ENCODE measurements at regions not wholly inside any gene's neighbourhood (a gene's known extent, or its start where the extent isn't known, plus 50 kb on each side); places are given as distances from the start of the nearest gene placed in this dataset.
"Not testable (repeated sequence)": the region's sequence is repeated elsewhere in the genome, so short reads cannot be mapped to it uniquely, and the experiment has no call there.

- no peak for DNase-seq
These were observed 92.7 kb downstream of the C12orf75 start for GRCh38 chr12:105423237-105423636.

- DNase-seq: no peak
These were observed 93.4 kb downstream of the C12orf75 start for GRCh38 chr12:105423921-105424320.

- DNase-seq: no peak
These were observed 95.0 kb downstream of the C12orf75 start for GRCh38 chr12:105425254-105426174.

GRCh38 chr12:105426766-105427165, 96.3 kb downstream of the C12orf75 start:
- no peak for DNase-seq

GRCh38 chr12:105427883-105428282, 97.4 kb downstream of the C12orf75 start:
- DNase-seq: no peak

- DNase-seq: no peak
These were observed 98.4 kb downstream of the C12orf75 start for GRCh38 chr12:105428793-105429395.

- DNase-seq: no peak
These were observed 99.0 kb downstream of the C12orf75 start for GRCh38 chr12:105429511-105429910.

GRCh38 chr12:105431537-105432100, 101.1 kb downstream of the C12orf75 start:
- no peak for DNase-seq

GRCh38 chr12:105433804-105434203, 103.3 kb downstream of the C12orf75 start:
- DNase-seq: no peak

GRCh38 chr12:105436636-105437035, 106.1 kb downstream of the C12orf75 start:
- DNase-seq: no peak

- DNase-seq: no peak
These were observed 109.7 kb downstream of the C12orf75 start for GRCh38 chr12:105440037-105440664.

- DNase-seq: no peak
These were observed 113.5 kb downstream of the C12orf75 start for GRCh38 chr12:105443802-105444652.

- no peak for DNase-seq
These were observed 114.2 kb downstream of the C12orf75 start for GRCh38 chr12:105444653-105445102.

GRCh38 chr12:105445249-105445648, 114.8 kb downstream of the C12orf75 start:
- DNase-seq: no peak

- DNase-seq: no peak
These were observed 115.2 kb downstream of the C12orf75 start for GRCh38 chr12:105445649-105446048.

- DNase-seq: not testable (repeated sequence)
These were observed 116.0 kb downstream of the C12orf75 start for GRCh38 chr12:105446460-105446859.

- no peak for DNase-seq
These were observed 118.9 kb downstream of the C12orf75 start for GRCh38 chr12:105449431-105449830.

- no peak for DNase-seq
These were observed 120.7 kb downstream of the C12orf75 start for GRCh38 chr12:105451211-105451610.

- DNase-seq: no peak
These were observed 121.3 kb downstream of the C12orf75 start for GRCh38 chr12:105451798-105452197.

- DNase-seq: no peak
These were observed 122.8 kb downstream of the C12orf75 start for GRCh38 chr12:105453316-105453715.

- DNase-seq: no peak
These were observed 124.2 kb downstream of the C12orf75 start for GRCh38 chr12:105454688-105455087.

GRCh38 chr12:105455261-105455660, 124.8 kb downstream of the C12orf75 start:
- no peak for DNase-seq

Measured in CD4-positive, alpha-beta T cell treated with Interleukin-12 subunit alpha and Interleukin-12 subunit beta, for 1 hour (primary cell).